ENCODE measurements at regions not wholly inside any gene's neighbourhood (a gene's known extent, or its start where the extent isn't known, plus 50 kb on each side); places are given as distances from the start of the nearest gene placed in this dataset.

DNA sequence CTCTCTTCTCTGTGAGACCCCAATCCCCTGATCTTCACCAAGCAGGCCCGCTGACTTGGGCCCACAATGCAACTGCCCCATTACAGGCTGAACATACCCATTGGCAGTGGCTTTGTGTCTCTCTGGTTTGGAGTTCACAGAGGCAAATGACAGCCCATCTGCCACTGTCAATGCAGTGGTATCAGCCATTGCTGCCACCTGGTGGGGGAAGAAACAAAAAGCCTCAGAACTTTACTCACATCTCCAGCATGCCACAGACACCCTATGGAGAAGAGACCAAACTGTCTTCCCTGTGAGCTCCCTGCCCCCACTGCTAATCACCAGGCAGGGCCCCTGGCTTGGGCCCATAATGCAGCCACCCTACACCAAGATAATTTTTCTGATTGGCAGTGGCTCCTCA lies 729.3 kb upstream of the ACTRT1 start:
- ATAC-seq (0 out of 2 replicates have a peak, but pooled peaks have one; percentile 33), DNase-seq (peak; percentile 46)
- no peaks in the 10 kb centered on the region for H3K4me1 ChIP-seq (ENCODE audit: insufficient read depth, low read length)
- no peaks in the 10 kb centered on the region for H3K9me3 ChIP-seq (ENCODE audit: low read length)
- H3K79me2 ChIP-seq (ENCODE audit: low read length) = no peaks in the 10 kb centered on the region
- H3K36me3 ChIP-seq (ENCODE audit: low read depth, low read length) = no peaks in the 10 kb centered on the region
- no peaks in the 10 kb centered on the region for H4K20me1 ChIP-seq (ENCODE audit: low read length)
- H3K4me2 ChIP-seq (ENCODE audit: low read length) = no peak overlapping the region
- ChIA-PET CTCF (no interaction called here), POLR2A (ENCODE audit: unreplicated experiment) (no interaction called here)
- no peak overlapping the region for H3K4me3 ChIP-seq (ENCODE audit: low read length)
- H3K9me2 ChIP-seq (replicated peaks; ENCODE audit: low read length) = no peaks in the 10 kb centered on the region
- no peak overlapping the region for H3K9ac ChIP-seq (ENCODE audit: low read length)
- no TSS peak for BruUV-seq (replicated peaks)
- H2AFZ ChIP-seq (ENCODE audit: low read length) = no peak overlapping the region
- intact Hi-C loops (cut with micrococcal nuclease) = loop anchor here (5.0 kb wide), 1 partner anchor 264 kb away; no protein-coding TSS in a partner anchor
- no peaks in the 10 kb centered on the region for H3K27me3 ChIP-seq (ENCODE audit: low read length)
- no peak overlapping the region for H3K27ac ChIP-seq (ENCODE audit: low read length)
- no peaks in the 10 kb centered on the region for H3F3A ChIP-seq (ENCODE audit: low read length, unreplicated experiment)
- TF ChIP-seq, protein P1, sequence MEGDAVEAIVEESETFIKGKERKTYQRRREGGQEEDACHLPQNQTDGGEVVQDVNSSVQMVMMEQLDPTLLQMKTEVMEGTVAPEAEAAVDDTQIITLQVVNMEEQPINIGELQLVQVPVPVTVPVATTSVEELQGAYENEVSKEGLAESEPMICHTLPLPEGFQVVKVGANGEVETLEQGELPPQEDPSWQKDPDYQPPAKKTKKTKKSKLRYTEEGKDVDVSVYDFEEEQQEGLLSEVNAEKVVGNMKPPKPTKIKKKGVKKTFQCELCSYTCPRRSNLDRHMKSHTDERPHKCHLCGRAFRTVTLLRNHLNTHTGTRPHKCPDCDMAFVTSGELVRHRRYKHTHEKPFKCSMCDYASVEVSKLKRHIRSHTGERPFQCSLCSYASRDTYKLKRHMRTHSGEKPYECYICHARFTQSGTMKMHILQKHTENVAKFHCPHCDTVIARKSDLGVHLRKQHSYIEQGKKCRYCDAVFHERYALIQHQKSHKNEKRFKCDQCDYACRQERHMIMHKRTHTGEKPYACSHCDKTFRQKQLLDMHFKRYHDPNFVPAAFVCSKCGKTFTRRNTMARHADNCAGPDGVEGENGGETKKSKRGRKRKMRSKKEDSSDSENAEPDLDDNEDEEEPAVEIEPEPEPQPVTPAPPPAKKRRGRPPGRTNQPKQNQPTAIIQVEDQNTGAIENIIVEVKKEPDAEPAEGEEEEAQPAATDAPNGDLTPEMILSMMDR (conservative IDR thresholded peaks at IDR 0.05; ENCODE audit: low read depth, low read length) = peak; percentile 43; the same call in 1 of the 2 replicates
- no peak for TF ChIP-seq EZH2 (IDR thresholded peaks at IDR 0.05; ENCODE audit: low read length, unreplicated experiment)

DNA sequence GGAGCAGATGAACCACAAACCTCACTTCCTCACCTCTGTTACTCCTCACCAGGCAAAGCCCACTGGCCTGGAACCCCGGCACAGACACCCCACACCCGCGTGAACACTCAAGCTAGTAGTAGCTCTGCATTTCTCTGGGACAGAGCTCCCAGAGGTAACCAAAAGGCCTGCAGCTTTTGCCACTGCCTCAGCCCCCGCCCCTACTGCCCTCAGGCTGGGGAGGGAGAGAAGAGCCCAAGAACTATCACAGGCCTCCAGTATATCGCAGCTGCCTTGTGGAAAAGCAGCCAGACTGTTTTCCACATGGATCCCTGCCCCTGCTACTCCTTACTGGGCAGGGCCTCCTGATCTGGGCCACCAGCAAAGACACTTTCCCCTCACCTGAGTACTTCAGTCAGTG lies 728.7 kb upstream of the ACTRT1 start:
- ChIA-PET CTCF (no interaction called here), POLR2A (ENCODE audit: unreplicated experiment) (no interaction called here)
- Histone ChIP-seq H3K27ac (ENCODE audit: low read length) (no peak overlapping the region), H3K79me2 (ENCODE audit: low read length) (no peaks in the 10 kb centered on the region), H3K4me2 (ENCODE audit: low read length) (no peak overlapping the region), H2AFZ (ENCODE audit: low read length) (no peak overlapping the region), H3K36me3 (ENCODE audit: low read depth, low read length) (no peaks in the 10 kb centered on the region), H3K27me3 (ENCODE audit: low read length) (no peaks in the 10 kb centered on the region), H3K9me2 (replicated peaks; ENCODE audit: low read length) (no peaks in the 10 kb centered on the region), H3F3A (ENCODE audit: low read length, unreplicated experiment) (no peaks in the 10 kb centered on the region), H4K20me1 (ENCODE audit: low read length) (no peaks in the 10 kb centered on the region), H3K4me1 (ENCODE audit: insufficient read depth, low read length) (no peaks in the 10 kb centered on the region), H3K9ac (ENCODE audit: low read length) (no peak overlapping the region), H3K9me3 (ENCODE audit: low read length) (no peaks in the 10 kb centered on the region), H3K4me3 (ENCODE audit: low read length) (no peak overlapping the region)
- DNase-seq (no peak), ATAC-seq (no peak)
- no peak for TF ChIP-seq EZH2 (IDR thresholded peaks at IDR 0.05; ENCODE audit: low read length, unreplicated experiment)
- no peak for TF ChIP-seq EZH2phosphoT487 (IDR thresholded peaks at IDR 0.05; ENCODE audit: borderline replicate concordance, low read length)
- intact Hi-C loops (cut with micrococcal nuclease) = loop anchor here (5.0 kb wide), 1 partner anchor 264 kb away; no protein-coding TSS in a partner anchor
- BruUV-seq (replicated peaks) = no TSS peak

DNA sequence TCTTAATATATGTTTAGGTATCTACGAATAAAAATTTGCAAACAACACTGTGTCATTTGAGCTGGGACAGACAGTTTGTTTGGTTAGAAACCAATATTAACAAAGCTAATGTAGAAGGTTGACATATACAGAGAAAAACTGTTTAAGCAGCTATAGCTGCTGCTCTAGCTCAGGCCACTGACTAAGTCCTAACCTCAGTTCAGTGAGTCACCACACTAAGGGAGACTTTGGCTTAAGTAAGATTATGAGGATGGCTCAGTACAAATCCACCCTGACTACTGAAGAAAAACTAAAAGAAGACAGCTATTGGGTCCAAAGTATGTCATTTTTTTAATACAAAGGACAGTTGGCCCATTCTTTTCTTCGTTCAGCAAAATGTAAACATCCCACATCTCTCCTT lies 717.3 kb upstream of the ACTRT1 start:
- Histone ChIP-seq H3K27ac (ENCODE audit: low read length) (no peak overlapping the region), H3K79me2 (ENCODE audit: low read length) (no peaks in the 10 kb centered on the region), H3F3A (ENCODE audit: low read length, unreplicated experiment) (no peaks in the 10 kb centered on the region), H3K9me3 (ENCODE audit: low read length) (no peaks in the 10 kb centered on the region), H3K27me3 (ENCODE audit: low read length) (no peaks in the 10 kb centered on the region), H3K9me2 (replicated peaks; ENCODE audit: low read length) (no peaks in the 10 kb centered on the region), H3K4me3 (ENCODE audit: low read length) (no peak overlapping the region), H3K9ac (ENCODE audit: low read length) (no peak overlapping the region), H2AFZ (ENCODE audit: low read length) (no peak overlapping the region), H3K4me2 (ENCODE audit: low read length) (no peak overlapping the region), H4K20me1 (ENCODE audit: low read length) (no peaks in the 10 kb centered on the region), H3K4me1 (ENCODE audit: insufficient read depth, low read length) (no peaks in the 10 kb centered on the region), H3K36me3 (ENCODE audit: low read depth, low read length) (no peaks in the 10 kb centered on the region)
- ChIA-PET CTCF (no interaction called here), POLR2A (ENCODE audit: unreplicated experiment) (no interaction called here)
- DNase-seq = peak; percentile 22
- intact Hi-C loops (cut with micrococcal nuclease) = no loop called here
- ATAC-seq = no peak
- no TSS peak for BruUV-seq (replicated peaks)
- TF ChIP-seq EZH2 (IDR thresholded peaks at IDR 0.05; ENCODE audit: low read length, unreplicated experiment) = no peak

DNA sequence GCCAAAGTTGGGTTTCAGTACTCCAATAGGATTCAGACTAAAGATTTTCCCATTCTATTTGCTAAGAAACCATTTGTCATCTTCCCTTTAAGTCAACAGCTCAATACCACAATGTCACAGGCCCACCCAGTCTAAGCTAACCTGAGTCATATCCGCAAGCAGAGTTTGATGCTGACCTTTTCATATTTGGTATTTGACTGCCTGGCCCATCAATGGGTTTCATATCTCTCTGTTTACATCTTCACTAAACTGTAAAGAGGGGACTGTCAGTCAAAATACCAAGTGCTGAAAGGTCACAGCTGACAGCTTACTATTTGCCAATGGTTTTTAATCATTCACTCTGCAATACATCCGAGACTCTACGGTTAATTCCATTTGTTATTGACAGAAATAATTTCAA lies 707.5 kb upstream of the ACTRT1 start:
- ChIA-PET POLR2A (ENCODE audit: unreplicated experiment) (no interaction called here), CTCF (no interaction called here)
- no peaks in the 10 kb centered on the region for H3K36me3 ChIP-seq (ENCODE audit: low read depth, low read length)
- H3K27me3 ChIP-seq (ENCODE audit: low read length) = no peaks in the 10 kb centered on the region
- no peak overlapping the region for H3K4me2 ChIP-seq (ENCODE audit: low read length)
- intact Hi-C loops (cut with micrococcal nuclease) = no loop called here
- no peak overlapping the region for H3K27ac ChIP-seq (ENCODE audit: low read length)
- H3K9me2 ChIP-seq (replicated peaks; ENCODE audit: low read length) = no peaks in the 10 kb centered on the region
- no peak overlapping the region for H3K4me3 ChIP-seq (ENCODE audit: low read length)
- no TSS peak for BruUV-seq (replicated peaks)
- no peaks in the 10 kb centered on the region for H3K9me3 ChIP-seq (ENCODE audit: low read length)
- H3F3A ChIP-seq (ENCODE audit: low read length, unreplicated experiment) = no peaks in the 10 kb centered on the region
- TF ChIP-seq EZH2 (IDR thresholded peaks at IDR 0.05; ENCODE audit: low read length, unreplicated experiment) (no peak), EZH2phosphoT487 (IDR thresholded peaks at IDR 0.05; ENCODE audit: borderline replicate concordance, low read length) (no peak)
- TF ChIP-seq, protein P1 (conservative IDR thresholded peaks at IDR 0.05; ENCODE audit: low read depth, low read length) = no peak
- H3K9ac ChIP-seq (ENCODE audit: low read length) = no peak overlapping the region
- ATAC-seq (peak; percentile 58), DNase-seq (peak; percentile 63)
- no peaks in the 10 kb centered on the region for H3K79me2 ChIP-seq (ENCODE audit: low read length)
- H2AFZ ChIP-seq (ENCODE audit: low read length) = no peak overlapping the region
- no peaks in the 10 kb centered on the region for H3K4me1 ChIP-seq (ENCODE audit: insufficient read depth, low read length)
- no peaks in the 10 kb centered on the region for H4K20me1 ChIP-seq (ENCODE audit: low read length)
